Caco-2 (cell line): ENCODE measurements at regions not wholly inside any gene's neighbourhood (a gene's known extent, or its start where the extent isn't known, plus 50 kb on each side); places are given as distances from the start of the nearest gene placed in this dataset.

ENCODE experiments used
- BruUV-seq: library from RNA; stranded (reverse); fragments of 400-500 nt; replicated peaks from 2 replicates; lab custom pipeline; 2021; lab: Mats Ljungman, UMichigan
- CTCF ChIA-PET: fragments of 300-600 bp; sonication (Branson Sonifier 250); formaldehyde crosslinking; loops from one replicate; lab custom pipeline; 2022; ENCODE audit warnings: antibody characterized with exemption; lab: Charles Lee
- POLR2A ChIA-PET: fragments of 300-600 bp; sonication (Branson Sonifier 250); formaldehyde crosslinking; loops from one replicate; lab custom pipeline; 2022; ENCODE audit warnings: antibody characterized with exemption; lab: Charles Lee
- DNase-seq, 2 experiments: peaks; one replicate each; pipeline versions ENCODE4 v3.0.0 to v3.0.0-alpha.2; 2020 to 2022
- H3K27me3 ChIP-seq: replicated peaks from 2 replicates; pipeline ENCODE4 v1.6.0; 2011; ENCODE audit warnings: low read length; ENCODE audit not compliant: control insufficient read depth, insufficient read depth
- H3K36me3 ChIP-seq: 2 replicates; pipeline ENCODE4 v1.5.1; 2011; ENCODE audit warnings: low read length; ENCODE audit not compliant: control insufficient read depth, insufficient read depth
- H3K4me1 ChIP-seq: fragments of 250-450 bp; sonication (Bioruptor Pico); 2 replicates; pipeline ENCODE4 v1.5.1; 2020; ENCODE audit warnings: mild to moderate bottlenecking
- H3K4me3 ChIP-seq: 2 replicates; pipeline ENCODE4 v1.5.1; 2011; ENCODE audit warnings: low read depth, mild to moderate bottlenecking, control low read depth, low read length
- H3K9me3 ChIP-seq: fragments of 250-450 bp; sonication (Bioruptor Pico); 2 replicates; pipeline ENCODE4 v1.5.1; 2020; ENCODE audit warnings: mild to moderate bottlenecking, moderate library complexity
- H3K27ac Mint-ChIP-seq: one replicate; pipeline ENCODE4 v1.8.0; 2022; ENCODE audit warnings: mixed read lengths; ENCODE audit not compliant: unreplicated experiment
- H3K27me3 Mint-ChIP-seq: one replicate; pipeline ENCODE4 v1.8.0; 2022; ENCODE audit warnings: mixed read lengths; ENCODE audit not compliant: insufficient read depth, unreplicated experiment
- H3K36me3 Mint-ChIP-seq: one replicate; pipeline ENCODE4 v1.8.0; 2022; ENCODE audit warnings: mild to moderate bottlenecking, mixed read lengths; ENCODE audit not compliant: insufficient read depth, unreplicated experiment
- H3K4me1 Mint-ChIP-seq: one replicate; pipeline ENCODE4 v1.8.0; 2022; ENCODE audit warnings: low read depth, mixed read lengths; ENCODE audit not compliant: unreplicated experiment
- H3K4me3 Mint-ChIP-seq: one replicate; pipeline ENCODE4 v1.8.0; 2022; ENCODE audit warnings: mild to moderate bottlenecking, moderate library complexity, mixed read lengths; ENCODE audit not compliant: unreplicated experiment
- H3K9me3 Mint-ChIP-seq: one replicate; pipeline ENCODE4 v1.8.0; 2022; ENCODE audit warnings: mixed read lengths; ENCODE audit not compliant: unreplicated experiment
- intact Hi-C: fragments of 100-400 bp; cut with micrococcal nuclease; formaldehyde crosslinking; loops from one replicate; pipeline ENCODE4 v1.10.0; 2022; ENCODE audit not compliant: unreplicated experiment
- TF ChIP-seq, protein P1 (sequence below), 2 experiments: fragments of 200-600 bp in 1 of 2; IDR thresholded peaks; 1 replicate in 1 of 2; 2 replicates in 1 of 2; pipeline versions ENCODE4 v1.5.1 to v1.8.0; 2011 to 2022; ENCODE audit warnings: antibody characterized with exemption in 1 of 2, control low read depth in 1 of 2, inconsistent platforms in 1 of 2, low read depth in 1 of 2, low read length in 1 of 2, mild to moderate bottlenecking in 1 of 2, moderate library complexity in 1 of 2; ENCODE audit not compliant: insufficient read depth in 1 of 2, severe bottlenecking in 1 of 2, unreplicated experiment in 1 of 2

DNA sequence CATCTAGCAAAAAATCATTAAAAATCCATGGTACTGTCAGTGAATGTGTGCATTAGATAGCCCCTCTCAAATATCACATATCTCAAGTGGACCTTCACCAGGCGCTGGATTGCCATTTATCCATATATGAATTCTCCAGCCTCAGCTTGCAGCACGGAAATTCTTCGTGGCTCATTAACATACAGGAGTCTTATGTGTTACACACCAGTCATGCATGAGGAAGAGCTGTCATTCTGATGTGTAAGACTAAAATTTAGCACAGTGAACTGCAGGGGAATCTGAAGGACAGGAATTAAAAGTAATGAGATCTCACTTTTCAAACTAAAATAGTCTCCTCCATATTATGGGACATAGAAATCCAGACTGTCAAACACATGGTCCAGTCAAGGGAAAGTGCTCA, 542.4 kb upstream of the DPP6 start:
- no peak for DNase-seq
- no TSS peak for BruUV-seq
- Mint-ChIP-seq H3K4me1 (no peaks in the 10 kb centered on the region), H3K27ac (no peak overlapping the region), H3K36me3 (peaks cover 6% of the 10 kb centered on the region), H3K4me3 (no peak overlapping the region), H3K27me3 (no peaks in the 10 kb centered on the region), H3K9me3 (peaks cover 8% of the 10 kb centered on the region)
- ChIA-PET POLR2A (no interaction called here), CTCF (no interaction called here)
- H3K27me3 ChIP-seq: no peaks in the 10 kb centered on the region
- intact Hi-C loops: no loop called here
- no peak overlapping the region for H3K4me3 ChIP-seq
- no peaks in the 10 kb centered on the region for H3K36me3 ChIP-seq
- peaks cover 4% of the 10 kb centered on the region; the same call in 1 of the 2 replicates for H3K9me3 ChIP-seq
- TF ChIP-seq, protein P1, sequence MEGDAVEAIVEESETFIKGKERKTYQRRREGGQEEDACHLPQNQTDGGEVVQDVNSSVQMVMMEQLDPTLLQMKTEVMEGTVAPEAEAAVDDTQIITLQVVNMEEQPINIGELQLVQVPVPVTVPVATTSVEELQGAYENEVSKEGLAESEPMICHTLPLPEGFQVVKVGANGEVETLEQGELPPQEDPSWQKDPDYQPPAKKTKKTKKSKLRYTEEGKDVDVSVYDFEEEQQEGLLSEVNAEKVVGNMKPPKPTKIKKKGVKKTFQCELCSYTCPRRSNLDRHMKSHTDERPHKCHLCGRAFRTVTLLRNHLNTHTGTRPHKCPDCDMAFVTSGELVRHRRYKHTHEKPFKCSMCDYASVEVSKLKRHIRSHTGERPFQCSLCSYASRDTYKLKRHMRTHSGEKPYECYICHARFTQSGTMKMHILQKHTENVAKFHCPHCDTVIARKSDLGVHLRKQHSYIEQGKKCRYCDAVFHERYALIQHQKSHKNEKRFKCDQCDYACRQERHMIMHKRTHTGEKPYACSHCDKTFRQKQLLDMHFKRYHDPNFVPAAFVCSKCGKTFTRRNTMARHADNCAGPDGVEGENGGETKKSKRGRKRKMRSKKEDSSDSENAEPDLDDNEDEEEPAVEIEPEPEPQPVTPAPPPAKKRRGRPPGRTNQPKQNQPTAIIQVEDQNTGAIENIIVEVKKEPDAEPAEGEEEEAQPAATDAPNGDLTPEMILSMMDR (IDR thresholded peaks at IDR 0.05; ENCODE audit: insufficient read depth in 1 of 2, low read depth in 1 of 2, low read length in 1 of 2, severe bottlenecking in 1 of 2, unreplicated experiment in 1 of 2): no peak
- no peaks in the 10 kb centered on the region for H3K4me1 ChIP-seq

DNA sequence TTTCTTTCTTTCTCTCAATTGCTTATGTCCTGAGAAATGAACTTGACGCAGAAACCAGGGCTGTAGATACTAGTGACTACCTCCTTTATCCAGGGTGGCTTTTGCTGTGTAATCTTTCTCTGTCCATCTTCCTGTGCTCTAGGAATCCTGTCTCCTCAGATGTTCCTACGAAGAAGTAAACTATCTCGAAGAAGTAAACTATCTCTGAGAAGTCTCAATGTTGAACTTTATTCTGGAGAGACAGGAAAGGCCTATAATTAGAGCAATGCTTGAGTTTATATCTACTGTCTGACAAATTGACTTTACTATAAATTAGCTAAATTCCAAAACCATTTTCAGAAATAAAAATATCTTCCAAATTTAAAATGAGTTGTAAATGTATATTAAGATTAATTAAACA, 541.5 kb upstream of the DPP6 start:
- TF ChIP-seq, protein P1 (IDR thresholded peaks at IDR 0.05; ENCODE audit: insufficient read depth in 1 of 2, low read depth in 1 of 2, low read length in 1 of 2, severe bottlenecking in 1 of 2, unreplicated experiment in 1 of 2): no peak
- H3K9me3 Mint-ChIP-seq: peaks cover 8% of the 10 kb centered on the region
- no peaks in the 10 kb centered on the region for H3K27me3 ChIP-seq

DNA sequence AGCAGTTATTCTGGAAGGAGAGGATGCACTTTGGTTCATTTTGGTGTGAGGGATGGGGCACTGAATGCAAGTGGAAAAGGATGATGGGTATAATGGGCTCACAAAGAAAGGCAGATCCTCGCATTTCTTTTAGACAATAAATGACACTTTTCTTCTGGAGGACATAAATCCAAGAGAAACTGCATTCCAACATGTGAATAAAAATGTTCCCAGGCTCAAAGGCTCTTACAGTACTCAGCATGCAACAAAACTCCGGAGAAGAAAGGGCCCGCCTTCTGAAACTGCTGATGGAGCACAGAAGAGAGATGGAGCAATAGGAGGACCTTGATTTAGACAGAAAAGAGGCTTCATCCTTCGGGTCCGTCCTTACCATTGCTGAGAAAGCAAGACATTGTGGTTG, 538.2 kb upstream of the DPP6 start:
- no peaks in the 10 kb centered on the region for H3K27me3 ChIP-seq
- no peaks in the 10 kb centered on the region for H3K4me1 Mint-ChIP-seq
- H3K4me3 ChIP-seq: no peak overlapping the region
- H3K27me3 Mint-ChIP-seq: no peaks in the 10 kb centered on the region
- no peak overlapping the region for H3K27ac Mint-ChIP-seq
- BruUV-seq: no TSS peak
- no peaks in the 10 kb centered on the region for H3K36me3 ChIP-seq
- intact Hi-C loops: no loop called here
- ChIA-PET POLR2A (no interaction called here), CTCF (no interaction called here)
- no peak for DNase-seq
- TF ChIP-seq, protein P1 (IDR thresholded peaks at IDR 0.05; ENCODE audit: insufficient read depth in 1 of 2, low read depth in 1 of 2, low read length in 1 of 2, severe bottlenecking in 1 of 2, unreplicated experiment in 1 of 2): no peak
- H3K36me3 Mint-ChIP-seq: no peaks in the 10 kb centered on the region
- no peaks in the 10 kb centered on the region for H3K9me3 Mint-ChIP-seq
- H3K4me3 Mint-ChIP-seq: no peak overlapping the region
- no peaks in the 10 kb centered on the region for H3K4me1 ChIP-seq
- no peaks in the 10 kb centered on the region for H3K9me3 ChIP-seq

More for the DNA sequence above, 541.5 kb upstream of the DPP6 start:
- Mint-ChIP-seq H3K4me3 (no peak overlapping the region), H3K27ac (no peak overlapping the region), H3K27me3 (no peaks in the 10 kb centered on the region), H3K36me3 (peaks cover 6% of the 10 kb centered on the region), H3K4me1 (no peaks in the 10 kb centered on the region)
- intact Hi-C loops: no loop called here
- 0 out of 2 replicates have a peak, but pooled peaks cover 4% of the 10 kb centered on the region for H3K9me3 ChIP-seq
- H3K4me3 ChIP-seq: no peak overlapping the region
- POLR2A ChIA-PET: no interaction called here
- no peaks in the 10 kb centered on the region for H3K4me1 ChIP-seq
- CTCF ChIA-PET: no interaction called here
- H3K36me3 ChIP-seq: no peaks in the 10 kb centered on the region
- DNase-seq: no peak
- no TSS peak for BruUV-seq
